PC-9 (cell line): ENCODE measurements at regions not wholly inside any gene's neighbourhood (a gene's known extent, or its start where the extent isn't known, plus 50 kb on each side); places are given as distances from the start of the nearest gene placed in this dataset.
"Not testable (repeated sequence)": the region's sequence is repeated elsewhere in the genome, so short reads cannot be mapped to it uniquely, and the experiment has no call there.

Experiments
- BruUV-seq: library from RNA; stranded (reverse); fragments of 400-500 nt; replicated peaks from 2 replicates; lab custom pipeline; 2021; lab: Mats Ljungman, UMichigan
- CTCF ChIA-PET: fragments of 300-600 bp; sonication (Branson Sonifier 250); formaldehyde crosslinking; loops from one replicate; lab custom pipeline; 2022; ENCODE audit warnings: antibody characterized with exemption; lab: Charles Lee
- POLR2A ChIA-PET: fragments of 300-600 bp; sonication (Branson Sonifier 250); formaldehyde crosslinking; loops from one replicate; lab custom pipeline; 2022; ENCODE audit warnings: antibody characterized with exemption; ENCODE audit not compliant: unreplicated experiment; lab: Charles Lee
- DNase-seq, 2 experiments: peaks; one replicate each; pipeline versions ENCODE4 v3.0.0 to v3.0.0-alpha.2; 2015 to 2022; ENCODE audit warnings: mixed read lengths in 1 of 2
- H2AFZ ChIP-seq: fragments of 200-600 bp; sonication (generic); 2 replicates; pipeline ENCODE4 v1.8.1; 2017; ENCODE audit warnings: antibody characterized with exemption
- H3F3A ChIP-seq: fragments of 200-600 bp; sonication (generic); 2 replicates; pipeline ENCODE4 v1.8.1; 2017; ENCODE audit warnings: antibody characterized with exemption, mild to moderate bottlenecking, low read depth; ENCODE audit not compliant: insufficient read depth
- H3K27ac ChIP-seq: fragments of 200-600 bp; sonication (generic); 2 replicates; pipeline ENCODE4 v1.6.1; 2016; ENCODE audit warnings: mixed run types
- H3K27me3 ChIP-seq: fragments of 200-600 bp; sonication (generic); 2 replicates; pipeline ENCODE4 v1.6.1; 2016; ENCODE audit warnings: low read depth, mixed run types; ENCODE audit not compliant: insufficient read depth
- H3K36me3 ChIP-seq: fragments of 200-600 bp; sonication (generic); 2 replicates; pipeline ENCODE4 v1.6.1; 2016; ENCODE audit warnings: low read depth, mixed run types
- H3K4me1 ChIP-seq: fragments of 200-600 bp; sonication (generic); replicated peaks from 2 replicates; pipeline ENCODE4 v1.6.1; 2016; ENCODE audit warnings: mixed run types; ENCODE audit not compliant: insufficient read depth
- H3K4me2 ChIP-seq: fragments of 200-600 bp; sonication (generic); 2 replicates; pipeline ENCODE4 v1.6.1; 2017; ENCODE audit warnings: mixed run types
- H3K4me3 ChIP-seq: fragments of 200-600 bp; sonication (generic); 2 replicates; pipeline ENCODE4 v1.6.1; 2016; ENCODE audit warnings: mixed run types
- H3K79me2 ChIP-seq: fragments of 200-600 bp; sonication (generic); 2 replicates; pipeline ENCODE4 v1.6.1; 2017; ENCODE audit warnings: low read depth, mixed run types
- H3K9me2 ChIP-seq: fragments of 200-600 bp; sonication (generic); 2 replicates; pipeline ENCODE4 v1.8.1; 2017; ENCODE audit warnings: mild to moderate bottlenecking; ENCODE audit not compliant: insufficient read depth
- H3K9me3 ChIP-seq: fragments of 200-600 bp; sonication (generic); 2 replicates; pipeline ENCODE4 v1.8.1; 2016; ENCODE audit warnings: low read depth; ENCODE audit not compliant: insufficient read depth
- H4K20me1 ChIP-seq: fragments of 200-600 bp; sonication (generic); 2 replicates; pipeline ENCODE4 v1.8.1; 2017; ENCODE audit not compliant: insufficient read depth
- EZH2 ChIP-seq: fragments of 200-600 bp; sonication (generic); IDR thresholded peaks from 2 replicates; pipeline ENCODE4 v1.8.0; 2017; ENCODE audit warnings: antibody characterized with exemption, low read depth
- intact Hi-C: fragments of 100-400 bp; cut with micrococcal nuclease; formaldehyde crosslinking; loops from one replicate; pipeline ENCODE4 v1.10.0; 2022; ENCODE audit not compliant: unreplicated experiment
- TF ChIP-seq, protein P1 (sequence below): fragments of 200-600 bp; sonication (generic); conservative IDR thresholded peaks from 2 replicates; pipeline ENCODE4 v1.6.1; 2017; ENCODE audit warnings: mixed run types, antibody characterized with exemption, mild to moderate bottlenecking, moderate library complexity

DNA sequence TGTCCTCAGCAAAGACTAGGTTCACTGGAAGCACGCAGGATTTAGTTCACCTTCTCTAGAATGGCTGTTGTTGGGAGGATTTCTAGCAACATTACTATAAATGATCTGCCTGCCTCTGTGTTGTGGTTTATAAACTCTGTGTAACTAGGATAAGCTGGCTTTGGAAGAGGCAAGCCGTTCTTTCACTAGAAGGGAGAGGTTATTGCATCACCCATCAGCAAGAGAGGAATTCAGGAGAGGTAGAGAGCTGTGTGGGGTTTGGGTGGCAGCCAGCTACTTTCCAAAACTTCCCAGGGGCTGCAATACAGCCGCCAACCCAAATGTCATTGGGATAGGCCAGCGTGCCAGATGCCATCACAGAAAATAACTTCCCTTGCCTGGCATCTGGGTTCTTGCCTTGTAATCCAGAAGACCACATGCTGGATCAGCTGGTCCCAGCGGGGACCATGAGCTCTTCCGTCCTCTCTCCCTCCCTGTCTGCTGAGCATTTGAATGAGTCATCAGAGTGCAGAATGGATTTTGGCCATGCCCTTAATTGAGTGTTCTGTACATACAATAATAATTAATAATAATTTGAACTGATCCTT lies 95.7 kb upstream of the RBFOX1 start:
- Histone ChIP-seq H3K4me3 (no peak overlapping the region), H3K79me2 (no peaks in the 10 kb centered on the region), H3K9me2 (no peaks in the 10 kb centered on the region), H2AFZ (no peak overlapping the region), H4K20me1 (no peaks in the 10 kb centered on the region), H3K27ac (no peak overlapping the region), H3K4me1 (no peaks in the 10 kb centered on the region), H3K9me3 (no peaks in the 10 kb centered on the region), H3F3A (no peaks in the 10 kb centered on the region), H3K27me3 (no peaks in the 10 kb centered on the region), H3K4me2 (no peak overlapping the region), H3K36me3 (no peaks in the 10 kb centered on the region)
- no TSS peak for BruUV-seq
- CTCF ChIA-PET: no interaction called here
- POLR2A ChIA-PET: no interaction called here
- TF ChIP-seq EZH2: no peak
- TF ChIP-seq, protein P1, sequence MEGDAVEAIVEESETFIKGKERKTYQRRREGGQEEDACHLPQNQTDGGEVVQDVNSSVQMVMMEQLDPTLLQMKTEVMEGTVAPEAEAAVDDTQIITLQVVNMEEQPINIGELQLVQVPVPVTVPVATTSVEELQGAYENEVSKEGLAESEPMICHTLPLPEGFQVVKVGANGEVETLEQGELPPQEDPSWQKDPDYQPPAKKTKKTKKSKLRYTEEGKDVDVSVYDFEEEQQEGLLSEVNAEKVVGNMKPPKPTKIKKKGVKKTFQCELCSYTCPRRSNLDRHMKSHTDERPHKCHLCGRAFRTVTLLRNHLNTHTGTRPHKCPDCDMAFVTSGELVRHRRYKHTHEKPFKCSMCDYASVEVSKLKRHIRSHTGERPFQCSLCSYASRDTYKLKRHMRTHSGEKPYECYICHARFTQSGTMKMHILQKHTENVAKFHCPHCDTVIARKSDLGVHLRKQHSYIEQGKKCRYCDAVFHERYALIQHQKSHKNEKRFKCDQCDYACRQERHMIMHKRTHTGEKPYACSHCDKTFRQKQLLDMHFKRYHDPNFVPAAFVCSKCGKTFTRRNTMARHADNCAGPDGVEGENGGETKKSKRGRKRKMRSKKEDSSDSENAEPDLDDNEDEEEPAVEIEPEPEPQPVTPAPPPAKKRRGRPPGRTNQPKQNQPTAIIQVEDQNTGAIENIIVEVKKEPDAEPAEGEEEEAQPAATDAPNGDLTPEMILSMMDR: no peak
- DNase-seq: no peak
- intact Hi-C loops: no loop called here

DNA sequence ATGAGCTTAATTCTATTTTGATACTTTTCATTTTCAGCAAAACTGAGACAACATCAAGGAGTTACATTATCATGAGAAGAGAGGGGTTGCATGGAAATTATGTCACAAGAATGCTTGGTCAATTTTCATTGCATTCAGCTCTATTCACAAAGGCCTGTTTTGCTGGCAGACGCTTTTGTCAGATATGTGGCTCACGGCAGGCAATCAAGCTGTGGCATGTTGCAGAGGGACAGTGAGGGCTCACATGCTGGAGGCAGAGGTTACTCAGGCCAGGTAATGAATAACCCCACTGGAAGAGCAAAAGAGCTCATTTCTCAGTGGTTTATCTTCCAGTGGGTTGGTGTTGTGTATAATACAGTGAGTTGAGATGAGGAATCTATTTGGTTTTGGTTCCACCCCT lies 98.7 kb upstream of the RBFOX1 start:
- POLR2A ChIA-PET: no interaction called here
- Histone ChIP-seq H3K4me3 (no peak overlapping the region), H3K27ac (no peak overlapping the region), H3F3A (no peaks in the 10 kb centered on the region), H3K9me2 (no peaks in the 10 kb centered on the region), H3K4me2 (no peak overlapping the region), H3K9me3 (no peaks in the 10 kb centered on the region), H3K27me3 (no peaks in the 10 kb centered on the region), H2AFZ (no peak overlapping the region), H3K79me2 (no peaks in the 10 kb centered on the region), H4K20me1 (no peaks in the 10 kb centered on the region), H3K36me3 (no peaks in the 10 kb centered on the region), H3K4me1 (no peaks in the 10 kb centered on the region)
- no peak for DNase-seq
- CTCF ChIA-PET: no interaction called here
- intact Hi-C loops: no loop called here
- TF ChIP-seq, protein P1: no peak
- no peak for TF ChIP-seq EZH2
- no TSS peak for BruUV-seq

DNA sequence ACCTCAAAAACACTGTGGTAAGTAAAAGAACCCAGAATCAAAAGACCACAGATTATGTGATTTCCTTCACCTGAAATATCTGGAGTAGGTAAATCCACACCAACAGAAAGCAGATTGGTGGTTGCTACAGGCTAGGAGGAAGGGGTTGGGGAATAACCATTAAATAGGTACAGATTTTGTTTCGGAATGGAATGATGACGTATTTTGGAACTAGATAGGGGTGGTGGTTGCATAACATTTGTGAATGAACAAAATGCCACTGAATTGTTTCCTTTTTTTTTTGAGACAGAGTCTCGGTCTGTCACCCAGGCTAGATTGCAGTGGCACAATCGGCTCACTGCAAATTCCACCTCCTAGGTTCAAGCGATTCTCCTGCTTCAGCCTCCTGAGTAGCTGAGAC lies 100.9 kb upstream of the RBFOX1 start:
- no peak overlapping the region for H3K27ac ChIP-seq
- no peak overlapping the region for H3K4me3 ChIP-seq
- H3F3A ChIP-seq: no peaks in the 10 kb centered on the region
- no peaks in the 10 kb centered on the region for H4K20me1 ChIP-seq
- H3K9me3 ChIP-seq: no peaks in the 10 kb centered on the region
- no TSS peak for BruUV-seq
- CTCF ChIA-PET: no interaction called here
- H3K9me2 ChIP-seq: no peaks in the 10 kb centered on the region
- intact Hi-C loops: no loop called here
- no peaks in the 10 kb centered on the region for H3K79me2 ChIP-seq
- POLR2A ChIA-PET: no interaction called here
- H3K36me3 ChIP-seq: no peaks in the 10 kb centered on the region
- no peaks in the 10 kb centered on the region for H3K4me1 ChIP-seq
- DNase-seq: no peak
- H3K4me2 ChIP-seq: no peak overlapping the region
- no peaks in the 10 kb centered on the region for H3K27me3 ChIP-seq
- H2AFZ ChIP-seq: no peak overlapping the region
- TF ChIP-seq, protein P1: no peak
- TF ChIP-seq EZH2: no peak

DNA sequence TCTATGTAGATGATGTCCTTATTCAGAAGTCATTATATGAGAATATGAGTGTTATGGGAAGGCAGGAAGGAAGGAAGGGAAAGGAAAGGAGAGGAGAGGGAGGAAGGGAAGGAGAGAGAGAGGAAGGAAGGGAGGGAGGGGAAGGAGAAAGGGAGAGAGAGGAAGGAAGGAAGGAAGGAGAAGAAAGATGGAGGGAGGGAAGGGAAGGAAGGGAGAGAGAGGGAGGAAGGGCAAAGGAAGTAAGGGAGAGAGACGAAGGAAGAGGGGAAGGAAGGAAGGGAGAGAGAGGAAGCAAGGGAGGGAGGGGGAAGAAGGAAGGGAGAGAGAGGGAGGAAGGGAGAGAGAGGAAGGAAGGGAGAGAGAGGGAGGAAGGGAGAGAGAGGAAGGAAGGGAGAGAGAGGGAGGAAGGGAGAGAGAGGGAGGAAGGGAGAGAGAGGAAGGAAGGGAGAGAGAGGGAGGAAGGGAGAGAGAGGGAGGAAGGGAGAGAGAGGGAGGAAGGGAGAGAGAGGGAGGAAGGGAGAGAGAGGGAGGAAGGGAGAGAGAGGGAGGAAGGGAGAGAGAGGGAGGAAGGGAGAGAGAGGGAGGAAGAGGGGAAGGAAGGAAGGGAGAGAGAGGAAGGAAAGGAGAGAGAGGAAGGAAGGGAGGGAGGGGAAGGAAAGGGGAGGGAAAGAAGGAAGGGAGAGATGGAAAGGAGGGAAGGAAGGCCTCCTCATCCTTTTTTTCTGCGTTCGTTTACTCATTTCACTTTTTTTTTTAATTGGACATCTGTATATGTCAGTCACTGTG lies 103.0 kb upstream of the RBFOX1 start:
- H3K4me2 ChIP-seq, DNase-seq, H2AFZ ChIP-seq, CTCF ChIA-PET, H4K20me1 ChIP-seq, H3F3A ChIP-seq, BruUV-seq, H3K79me2 ChIP-seq, H3K9me2 ChIP-seq, H3K27ac ChIP-seq, H3K4me1 ChIP-seq, H3K9me3 ChIP-seq, H3K4me3 ChIP-seq, intact Hi-C loops, H3K27me3 ChIP-seq, POLR2A ChIA-PET, H3K36me3 ChIP-seq: not testable (repeated sequence)
